ENCODE measurements at regions not wholly inside any gene's neighbourhood (a gene's known extent, or its start where the extent isn't known, plus 50 kb on each side); places are given as distances from the start of the nearest gene placed in this dataset.

GRCh38 chr7:132899-133298 is 59.5 kb upstream of the FAM20C start:
- TF ChIP-seq GATA3 (IDR thresholded peaks at IDR 0.05; ENCODE audit: low read depth, low read length), result no peak; the same call in 1 of the 2 replicates
- TF ChIP-seq GATA2 (IDR thresholded peaks at IDR 0.05; ENCODE audit: low read depth, low read length), result no peak
